NB4 (cell line): ENCODE measurements at regions not wholly inside any gene's neighbourhood (a gene's known extent, or its start where the extent isn't known, plus 50 kb on each side); places are given as distances from the start of the nearest gene placed in this dataset.

Experiments
- MYC ChIP-seq: IDR thresholded peaks from 2 replicates; pipeline ENCODE4 v1.6.1; 2011; ENCODE audit warnings: low read depth, low read length
- POLR2A ChIP-seq: IDR thresholded peaks from 2 replicates; pipeline ENCODE4 v1.6.1; 2011; ENCODE audit warnings: mild to moderate bottlenecking; ENCODE audit not compliant: insufficient read length; ENCODE audit errors: extremely low read depth
- TF ChIP-seq, protein P1 (sequence below): IDR thresholded peaks from one replicate; pipeline ENCODE4 v1.5.1; 2012; ENCODE audit warnings: low read depth, low read length
- TF ChIP-seq, protein P2 (sequence below): IDR thresholded peaks from 2 replicates; pipeline ENCODE4 v1.6.1; 2011; ENCODE audit warnings: low read depth, low read length

DNA sequence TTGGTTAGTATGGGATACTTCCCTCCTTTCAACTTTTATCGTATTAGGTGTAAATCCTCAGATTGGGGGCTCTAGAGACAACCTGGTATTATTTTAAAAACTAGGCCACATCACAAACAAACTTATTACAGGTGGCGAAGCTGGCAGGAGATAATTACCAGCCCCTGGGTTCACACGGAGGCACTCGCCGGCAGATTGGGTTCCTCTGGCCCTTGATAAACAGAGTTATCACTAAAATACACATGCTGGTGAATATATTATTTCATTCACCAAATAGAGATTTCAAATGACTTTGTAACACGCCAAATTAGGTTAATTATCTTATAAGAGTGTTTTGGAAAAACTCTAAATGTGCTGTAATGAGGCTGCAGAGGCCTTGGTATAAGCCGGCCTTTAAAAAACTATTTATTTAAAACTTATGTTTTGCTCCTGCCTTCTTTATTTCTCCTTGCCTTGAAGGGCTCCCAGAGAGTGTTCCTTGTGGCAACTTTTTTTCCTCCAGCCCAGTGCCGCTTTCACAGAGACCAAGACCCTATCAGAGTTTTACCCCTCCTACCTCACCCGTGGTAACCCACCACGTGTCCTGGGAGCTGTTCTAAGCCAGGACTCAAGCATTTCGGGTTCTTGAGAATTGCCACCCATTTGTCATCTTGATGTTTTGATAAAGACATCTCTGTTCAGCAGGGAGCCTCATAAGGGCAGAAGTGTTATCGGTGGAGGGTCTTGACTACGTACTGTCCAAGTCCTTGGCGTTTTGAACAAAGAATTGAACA, 468.6 kb upstream of the CFAP20DC start:
- TF ChIP-seq, protein P1, sequence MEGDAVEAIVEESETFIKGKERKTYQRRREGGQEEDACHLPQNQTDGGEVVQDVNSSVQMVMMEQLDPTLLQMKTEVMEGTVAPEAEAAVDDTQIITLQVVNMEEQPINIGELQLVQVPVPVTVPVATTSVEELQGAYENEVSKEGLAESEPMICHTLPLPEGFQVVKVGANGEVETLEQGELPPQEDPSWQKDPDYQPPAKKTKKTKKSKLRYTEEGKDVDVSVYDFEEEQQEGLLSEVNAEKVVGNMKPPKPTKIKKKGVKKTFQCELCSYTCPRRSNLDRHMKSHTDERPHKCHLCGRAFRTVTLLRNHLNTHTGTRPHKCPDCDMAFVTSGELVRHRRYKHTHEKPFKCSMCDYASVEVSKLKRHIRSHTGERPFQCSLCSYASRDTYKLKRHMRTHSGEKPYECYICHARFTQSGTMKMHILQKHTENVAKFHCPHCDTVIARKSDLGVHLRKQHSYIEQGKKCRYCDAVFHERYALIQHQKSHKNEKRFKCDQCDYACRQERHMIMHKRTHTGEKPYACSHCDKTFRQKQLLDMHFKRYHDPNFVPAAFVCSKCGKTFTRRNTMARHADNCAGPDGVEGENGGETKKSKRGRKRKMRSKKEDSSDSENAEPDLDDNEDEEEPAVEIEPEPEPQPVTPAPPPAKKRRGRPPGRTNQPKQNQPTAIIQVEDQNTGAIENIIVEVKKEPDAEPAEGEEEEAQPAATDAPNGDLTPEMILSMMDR, result no peak
- no peak for TF ChIP-seq POLR2A
- TF ChIP-seq MYC, result no peak
- TF ChIP-seq, protein P2, sequence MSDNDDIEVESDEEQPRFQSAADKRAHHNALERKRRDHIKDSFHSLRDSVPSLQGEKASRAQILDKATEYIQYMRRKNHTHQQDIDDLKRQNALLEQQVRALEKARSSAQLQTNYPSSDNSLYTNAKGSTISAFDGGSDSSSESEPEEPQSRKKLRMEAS, result no peak
